Activated T-cell treated with anti-CD3 and anti-CD28 coated beads, Interleukin-2, amount 50 U/mL, for 24 hours (primary cell): ENCODE measurements at regions not wholly inside any gene's neighbourhood (a gene's known extent, or its start where the extent isn't known, plus 50 kb on each side); places are given as distances from the start of the nearest gene placed in this dataset.

Experiments
- DNase-seq: peaks from one replicate; pipeline ENCODE4 v3.0.0-alpha.2; 2020
- H3K27ac Mint-ChIP-seq: 2 replicates; pipeline ENCODE4 v1.8.0; 2020; ENCODE audit warnings: mild to moderate bottlenecking, mixed read lengths
- H3K27me3 Mint-ChIP-seq: 2 replicates; pipeline ENCODE4 v1.8.0; 2020; ENCODE audit warnings: mixed read lengths
- H3K36me3 Mint-ChIP-seq: 2 replicates; pipeline ENCODE4 v1.8.0; 2020; ENCODE audit warnings: low read depth, mixed read lengths
- H3K4me1 Mint-ChIP-seq: 2 replicates; pipeline ENCODE4 v1.8.0; 2020; ENCODE audit warnings: low read depth, mixed read lengths
- H3K4me3 Mint-ChIP-seq: 2 replicates; pipeline ENCODE4 v1.8.0; 2020; ENCODE audit warnings: mild to moderate bottlenecking, moderate library complexity, mixed read lengths
- H3K9me3 Mint-ChIP-seq: 2 replicates; pipeline ENCODE4 v1.8.0; 2020; ENCODE audit warnings: mixed read lengths

DNA sequence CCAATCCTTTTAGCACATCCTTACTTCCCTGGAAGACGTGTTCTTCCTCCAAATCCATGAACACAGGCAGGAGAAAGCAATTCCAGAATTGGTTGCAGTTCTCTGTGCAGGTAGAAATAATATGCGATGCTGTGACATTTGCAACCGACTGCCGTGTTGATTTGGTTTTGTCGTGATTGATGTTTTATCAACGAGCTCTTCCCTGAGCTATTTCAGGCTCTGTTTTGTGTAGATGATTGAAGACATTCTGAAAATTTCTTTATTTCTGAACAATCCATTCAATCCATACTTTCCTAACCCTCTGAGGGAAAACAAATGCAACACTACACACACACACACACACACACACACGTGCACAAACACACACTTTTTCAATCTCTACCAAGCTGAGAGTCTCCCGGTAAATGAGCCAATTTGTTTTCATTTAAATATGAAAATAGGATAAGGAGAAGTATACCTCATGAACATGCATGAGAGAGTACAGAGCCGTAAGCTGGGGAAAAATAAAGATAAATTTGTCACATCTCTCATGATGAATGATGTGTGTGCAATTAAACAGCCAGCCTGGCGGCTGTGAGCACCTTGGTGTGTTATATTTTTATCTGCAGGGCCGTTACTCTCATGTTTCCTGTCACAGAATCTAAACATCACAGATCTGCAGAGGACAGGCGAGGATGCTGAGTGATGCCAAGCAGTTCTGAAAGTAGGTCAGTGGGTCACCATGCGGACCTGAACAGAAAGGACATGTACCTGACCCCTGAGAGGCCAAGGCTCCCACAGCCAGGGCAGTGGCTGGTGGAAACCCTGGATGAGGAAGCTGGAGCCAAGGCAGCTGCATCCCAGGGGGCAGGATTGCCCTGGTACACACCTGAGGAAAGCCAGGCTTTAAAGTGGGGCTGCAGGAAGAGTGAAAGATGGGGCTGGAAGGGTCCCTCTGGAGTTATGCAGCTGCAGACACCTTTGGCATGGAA is 64.8 kb downstream of the PDCL3 start:
- Mint-ChIP-seq H3K4me3 (no peak overlapping the region), H3K27ac (no peak overlapping the region), H3K27me3 (no peaks in the 10 kb centered on the region), H3K36me3 (no peaks in the 10 kb centered on the region), H3K4me1 (peaks cover 24% of the 10 kb centered on the region), H3K9me3 (no peaks in the 10 kb centered on the region)
- DNase-seq: no peak

- H3K36me3 Mint-ChIP-seq: no peaks in the 10 kb centered on the region
- H3K4me1 Mint-ChIP-seq: peaks cover 24% of the 10 kb centered on the region
- H3K9me3 Mint-ChIP-seq: no peaks in the 10 kb centered on the region
- no peak overlapping the region for H3K27ac Mint-ChIP-seq
- DNase-seq: no peak
- H3K27me3 Mint-ChIP-seq: no peaks in the 10 kb centered on the region
- no peak overlapping the region for H3K4me3 Mint-ChIP-seq
Measured at GRCh38 chr2:100628506-100628905, 65.7 kb downstream of the PDCL3 start.

DNA sequence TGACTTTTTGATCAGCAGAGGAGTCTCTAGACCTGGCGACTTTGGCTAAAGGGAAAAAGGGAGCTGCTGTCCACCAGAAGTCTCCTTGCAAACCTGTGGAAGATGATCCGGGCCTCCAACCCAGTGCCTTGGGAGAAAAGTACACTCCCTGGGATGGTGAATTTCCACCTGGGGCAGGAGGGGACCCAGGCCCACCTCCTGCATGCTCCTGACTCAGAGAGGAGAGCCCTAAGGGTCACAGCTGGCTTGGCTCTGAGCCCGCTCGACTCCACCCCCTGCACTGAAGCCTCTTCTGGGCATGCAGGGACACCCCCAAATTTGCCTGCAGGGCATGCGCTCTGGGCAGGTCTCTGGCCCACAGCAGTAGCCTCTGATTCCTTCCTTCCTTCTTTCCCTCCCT is 66.5 kb downstream of the PDCL3 start:
- H3K36me3 Mint-ChIP-seq: no peaks in the 10 kb centered on the region
- no peak for DNase-seq
- peaks cover 24% of the 10 kb centered on the region for H3K4me1 Mint-ChIP-seq
- H3K27ac Mint-ChIP-seq: no peak overlapping the region
- no peaks in the 10 kb centered on the region for H3K27me3 Mint-ChIP-seq
- no peak overlapping the region for H3K4me3 Mint-ChIP-seq
- no peaks in the 10 kb centered on the region for H3K9me3 Mint-ChIP-seq

DNA sequence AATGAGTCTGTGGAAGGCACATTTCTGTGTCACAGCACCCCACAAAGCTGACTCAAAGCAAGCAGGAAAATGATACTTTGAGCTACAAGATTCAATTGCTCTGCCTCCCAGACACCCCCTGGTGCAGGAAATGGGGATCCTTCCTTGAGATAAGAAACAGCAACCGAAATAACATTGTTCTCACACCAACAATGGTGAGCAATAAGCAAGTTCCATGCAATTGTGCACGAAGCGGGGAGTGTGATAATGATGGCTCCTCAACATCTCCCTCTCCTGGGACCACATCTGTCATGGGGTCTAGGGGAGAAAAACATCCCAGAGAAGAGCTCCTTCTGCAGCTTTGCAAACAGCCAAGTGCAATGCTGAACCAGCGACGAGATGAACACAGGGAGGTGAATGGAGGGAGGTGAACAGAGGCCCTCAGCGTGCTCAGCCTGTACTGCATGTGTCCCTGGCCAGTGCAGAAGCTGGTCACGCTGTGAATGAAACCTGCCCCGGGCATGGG is 67.7 kb downstream of the PDCL3 start:
- H3K27me3 Mint-ChIP-seq: no peaks in the 10 kb centered on the region

GRCh38 chr2:100632037-100632436 is 69.2 kb downstream of the PDCL3 start:
- Mint-ChIP-seq H3K27me3 (no peaks in the 10 kb centered on the region), H3K27ac (no peak overlapping the region), H3K36me3 (no peaks in the 10 kb centered on the region), H3K4me1 (peaks cover 24% of the 10 kb centered on the region), H3K9me3 (no peaks in the 10 kb centered on the region), H3K4me3 (no peak overlapping the region)
- DNase-seq: no peak

More for the DNA sequence above, 67.7 kb downstream of the PDCL3 start:
- H3K27ac Mint-ChIP-seq: no peak overlapping the region
- no peaks in the 10 kb centered on the region for H3K9me3 Mint-ChIP-seq
- no peak overlapping the region for H3K4me3 Mint-ChIP-seq
- no peaks in the 10 kb centered on the region for H3K36me3 Mint-ChIP-seq
- H3K4me1 Mint-ChIP-seq: peaks cover 24% of the 10 kb centered on the region
- no peak for DNase-seq

DNA sequence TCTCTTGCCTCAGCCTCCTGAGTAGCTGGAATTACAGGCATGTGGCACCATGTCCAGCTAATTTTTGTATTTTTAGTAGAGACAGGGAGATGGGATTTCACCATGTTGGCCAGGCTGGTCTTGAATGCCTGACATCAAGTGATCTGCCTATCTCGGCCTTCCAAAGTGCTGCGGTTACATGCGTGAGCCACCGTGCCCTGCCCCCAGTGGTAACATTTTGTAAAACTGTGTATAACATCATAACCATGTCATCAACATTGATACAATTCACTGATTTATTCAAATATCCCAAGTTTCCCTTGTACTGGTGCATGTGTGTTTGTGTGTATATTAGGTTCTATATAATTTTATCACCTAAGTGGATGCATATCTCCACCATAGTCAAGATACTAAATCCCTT is 70.0 kb downstream of the PDCL3 start:
- no peaks in the 10 kb centered on the region for H3K27me3 Mint-ChIP-seq
- no peak overlapping the region for H3K4me3 Mint-ChIP-seq
- DNase-seq: no peak
- H3K36me3 Mint-ChIP-seq: no peaks in the 10 kb centered on the region
- peaks cover 20% of the 10 kb centered on the region for H3K4me1 Mint-ChIP-seq
- H3K27ac Mint-ChIP-seq: no peak overlapping the region
- no peaks in the 10 kb centered on the region for H3K9me3 Mint-ChIP-seq

- H3K4me3 Mint-ChIP-seq: no peak overlapping the region
- DNase-seq: no peak
- H3K27me3 Mint-ChIP-seq: no peaks in the 10 kb centered on the region
- no peak overlapping the region for H3K27ac Mint-ChIP-seq
- H3K9me3 Mint-ChIP-seq: no peaks in the 10 kb centered on the region
- H3K36me3 Mint-ChIP-seq: no peaks in the 10 kb centered on the region
- H3K4me1 Mint-ChIP-seq: peaks cover 44% of the 10 kb centered on the region
Measured at GRCh38 chr2:100639588-100640390, 77.0 kb downstream of the PDCL3 start.

DNA sequence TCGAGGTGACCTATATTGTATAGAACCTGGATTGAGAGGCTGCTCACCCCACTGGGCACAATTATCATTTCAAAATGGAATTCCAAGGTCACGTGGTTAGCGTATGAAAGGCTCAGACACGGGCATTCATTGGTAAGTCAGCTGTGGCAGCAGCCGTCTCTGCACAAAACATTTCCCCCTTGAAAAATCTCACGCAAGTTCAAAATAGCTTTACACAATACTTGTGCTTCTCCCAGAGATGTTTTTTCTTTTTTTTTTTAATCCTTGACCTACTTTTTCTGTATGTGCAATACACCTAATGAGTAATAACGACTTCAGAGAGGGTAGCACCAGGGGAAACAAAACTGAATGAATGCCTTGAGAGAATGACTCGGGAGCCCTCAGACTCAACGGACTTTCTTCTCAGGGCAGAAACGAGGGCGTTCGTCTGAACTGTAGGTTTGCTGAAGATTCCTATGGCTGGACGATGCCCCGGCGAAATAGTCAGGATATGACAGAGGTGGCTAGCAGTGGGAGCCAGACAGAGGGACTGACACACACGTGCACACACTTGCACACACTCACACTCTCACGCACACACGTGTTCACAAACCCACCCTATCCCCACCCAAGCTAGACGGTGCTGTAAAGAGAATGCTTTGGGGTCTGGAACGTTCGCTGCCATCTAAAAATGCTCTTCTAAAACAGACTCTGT is 77.8 kb downstream of the PDCL3 start:
- Mint-ChIP-seq H3K9me3 (no peaks in the 10 kb centered on the region), H3K36me3 (no peaks in the 10 kb centered on the region), H3K4me1 (peaks cover 51% of the 10 kb centered on the region), H3K27me3 (no peaks in the 10 kb centered on the region), H3K27ac (no peak overlapping the region), H3K4me3 (no peak overlapping the region)
- DNase-seq: no peak

- no peak overlapping the region for H3K27ac Mint-ChIP-seq
- DNase-seq: no peak
- H3K36me3 Mint-ChIP-seq: no peaks in the 10 kb centered on the region
- H3K4me1 Mint-ChIP-seq: peaks cover 53% of the 10 kb centered on the region
- H3K27me3 Mint-ChIP-seq: no peaks in the 10 kb centered on the region
- no peak overlapping the region for H3K4me3 Mint-ChIP-seq
- H3K9me3 Mint-ChIP-seq: no peaks in the 10 kb centered on the region
Measured at GRCh38 chr2:100641125-100641435, 78.3 kb downstream of the PDCL3 start.

GRCh38 chr2:100642425-100642824 is 79.6 kb downstream of the PDCL3 start:
- no peak for DNase-seq
- H3K4me3 Mint-ChIP-seq: no peak overlapping the region
- H3K36me3 Mint-ChIP-seq: no peaks in the 10 kb centered on the region
- no peaks in the 10 kb centered on the region for H3K27me3 Mint-ChIP-seq
- H3K9me3 Mint-ChIP-seq: no peaks in the 10 kb centered on the region
- peaks cover 53% of the 10 kb centered on the region for H3K4me1 Mint-ChIP-seq
- H3K27ac Mint-ChIP-seq: no peak overlapping the region

GRCh38 chr2:100643467-100643866 is 80.7 kb downstream of the PDCL3 start:
- Mint-ChIP-seq H3K4me3 (no peak overlapping the region), H3K27ac (no peak overlapping the region)

GRCh38 chr2:100643906-100644501 is 81.2 kb downstream of the PDCL3 start:
- Mint-ChIP-seq H3K9me3 (peaks cover 3% of the 10 kb centered on the region), H3K4me3 (peak overlapping the region; percentile 23), H3K36me3 (no peaks in the 10 kb centered on the region), H3K4me1 (peaks cover 55% of the 10 kb centered on the region), H3K27ac (peak overlapping the region; percentile 12), H3K27me3 (no peaks in the 10 kb centered on the region)
- no peak for DNase-seq

More at GRCh38 chr2:100643467-100643866, 80.7 kb downstream of the PDCL3 start:
- peaks cover 55% of the 10 kb centered on the region for H3K4me1 Mint-ChIP-seq
- peaks cover 3% of the 10 kb centered on the region for H3K9me3 Mint-ChIP-seq
- no peaks in the 10 kb centered on the region for H3K36me3 Mint-ChIP-seq
- no peaks in the 10 kb centered on the region for H3K27me3 Mint-ChIP-seq
- no peak for DNase-seq

- no peak for DNase-seq
- no peaks in the 10 kb centered on the region for H3K27me3 Mint-ChIP-seq
- H3K4me3 Mint-ChIP-seq: no peak overlapping the region
- no peak overlapping the region for H3K27ac Mint-ChIP-seq
- H3K9me3 Mint-ChIP-seq: peaks cover 3% of the 10 kb centered on the region
- H3K36me3 Mint-ChIP-seq: no peaks in the 10 kb centered on the region
- H3K4me1 Mint-ChIP-seq: peaks cover 63% of the 10 kb centered on the region
Measured at GRCh38 chr2:100645695-100646429, 83.1 kb downstream of the PDCL3 start.
